ENCODE measurements at regions not wholly inside any gene's neighbourhood (a gene's known extent, or its start where the extent isn't known, plus 50 kb on each side); places are given as distances from the start of the nearest gene placed in this dataset.

DNA sequence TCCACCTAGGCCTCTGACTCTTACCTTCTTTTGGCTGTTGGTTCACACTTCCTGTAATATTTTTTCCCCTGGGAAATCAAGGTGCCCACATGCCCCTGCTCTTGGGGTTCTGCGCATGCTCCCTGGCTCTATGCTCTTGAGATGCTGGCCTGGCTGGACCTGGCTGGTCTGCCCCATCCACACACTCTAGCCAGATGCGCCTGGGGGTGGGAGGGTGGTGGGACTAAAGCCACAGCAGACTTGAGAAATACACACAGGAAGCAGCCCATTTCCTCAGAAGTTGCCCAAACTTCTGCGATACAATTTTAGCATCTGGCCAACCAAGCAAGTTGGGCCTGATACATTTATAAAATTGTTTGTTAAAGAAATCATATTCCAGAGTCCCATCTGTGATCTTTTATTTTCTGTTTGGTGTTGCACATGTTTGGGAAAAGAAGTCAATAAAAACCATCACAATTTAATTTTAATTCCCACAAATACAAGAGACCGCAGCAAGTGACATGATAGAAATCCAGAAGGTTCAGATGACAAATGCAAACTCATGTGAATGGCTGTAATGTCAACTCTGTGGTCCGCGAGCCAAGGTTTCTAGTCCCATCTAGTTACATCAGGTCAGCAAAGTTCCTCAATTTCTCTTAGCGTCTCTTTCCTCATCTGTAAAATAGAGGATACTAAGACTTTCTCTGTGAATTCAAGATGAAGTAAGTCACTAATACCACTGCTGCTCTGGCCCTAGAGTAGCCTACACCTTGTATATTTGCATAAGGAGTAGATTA lies 55.9 kb upstream of the MEF2A start:
- no peak for TF ChIP-seq POLR2AphosphoS5 (IDR thresholded peaks at IDR 0.05)
- TF ChIP-seq, protein P1, sequence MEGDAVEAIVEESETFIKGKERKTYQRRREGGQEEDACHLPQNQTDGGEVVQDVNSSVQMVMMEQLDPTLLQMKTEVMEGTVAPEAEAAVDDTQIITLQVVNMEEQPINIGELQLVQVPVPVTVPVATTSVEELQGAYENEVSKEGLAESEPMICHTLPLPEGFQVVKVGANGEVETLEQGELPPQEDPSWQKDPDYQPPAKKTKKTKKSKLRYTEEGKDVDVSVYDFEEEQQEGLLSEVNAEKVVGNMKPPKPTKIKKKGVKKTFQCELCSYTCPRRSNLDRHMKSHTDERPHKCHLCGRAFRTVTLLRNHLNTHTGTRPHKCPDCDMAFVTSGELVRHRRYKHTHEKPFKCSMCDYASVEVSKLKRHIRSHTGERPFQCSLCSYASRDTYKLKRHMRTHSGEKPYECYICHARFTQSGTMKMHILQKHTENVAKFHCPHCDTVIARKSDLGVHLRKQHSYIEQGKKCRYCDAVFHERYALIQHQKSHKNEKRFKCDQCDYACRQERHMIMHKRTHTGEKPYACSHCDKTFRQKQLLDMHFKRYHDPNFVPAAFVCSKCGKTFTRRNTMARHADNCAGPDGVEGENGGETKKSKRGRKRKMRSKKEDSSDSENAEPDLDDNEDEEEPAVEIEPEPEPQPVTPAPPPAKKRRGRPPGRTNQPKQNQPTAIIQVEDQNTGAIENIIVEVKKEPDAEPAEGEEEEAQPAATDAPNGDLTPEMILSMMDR (IDR thresholded peaks at IDR 0.05), result no peak

Measured in transverse colon (tissue), 4 donors.